ENCODE measurements at regions not wholly inside any gene's neighbourhood (a gene's known extent, or its start where the extent isn't known, plus 50 kb on each side); places are given as distances from the start of the nearest gene placed in this dataset.

GRCh38 chr13:109867766-109868165, 81.4 kb upstream of the IRS2 start:
- TF ChIP-seq CTCF (IDR thresholded peaks at IDR 0.05) (no peak), EZH2 (IDR thresholded peaks at IDR 0.05) (no peak)

All from neural progenitor cell (in vitro differentiated cells).